CD14-positive monocyte (primary cell): ENCODE measurements at regions not wholly inside any gene's neighbourhood (a gene's known extent, or its start where the extent isn't known, plus 50 kb on each side); places are given as distances from the start of the nearest gene placed in this dataset.
A peak's percentile ranks its signal among the peaks of the same experiment; 100 is the strongest.

Experiments
- DNase-seq, 3 donors: peaks; one replicate each; pipeline ENCODE4 v3.0.0-alpha.2; 2011 to 2022
- H2AFZ ChIP-seq: 2 replicates; pipeline ENCODE4 v1.6.0; 2012; ENCODE audit warnings: mild to moderate bottlenecking, low read depth, low read length, inconsistent platforms; ENCODE audit not compliant: insufficient read depth, poor library complexity, severe bottlenecking
- H3K27ac ChIP-seq, 2 donors: 1 replicate in 1 of 2; 2 replicates in 1 of 2; pipeline ENCODE4 v1.5.1; 2012 to 2013; ENCODE audit warnings: low read length in 2 of 2, control low read depth in 1 of 2, inconsistent platforms in 1 of 2, low read depth in 1 of 2, mild to moderate bottlenecking in 1 of 2
- H3K27me3 ChIP-seq, 2 donors: one replicate each; pipeline versions ENCODE4 v1.6.0 to v1.6.1; 2011 to 2013; ENCODE audit warnings: low read length in 2 of 2; ENCODE audit not compliant: control insufficient read depth in 2 of 2, insufficient read depth in 2 of 2
- H3K36me3 ChIP-seq, 2 donors: replicated peaks in 1 of 2; 1 replicate in 1 of 2; 2 replicates in 1 of 2; pipeline versions ENCODE4 v1.5.1 to v1.6.1; 2012 to 2013; ENCODE audit warnings: low read length in 2 of 2, control low read depth in 1 of 2, inconsistent platforms in 1 of 2, mild to moderate bottlenecking in 1 of 2; ENCODE audit not compliant: insufficient read depth in 2 of 2, control insufficient read depth in 1 of 2
- H3K4me1 ChIP-seq, 2 donors: 1 replicate in 1 of 2; 2 replicates in 1 of 2; pipeline versions ENCODE4 v1.5.1 to v1.6.1; 2012 to 2013; ENCODE audit warnings: low read length in 2 of 2, control low read depth in 1 of 2, inconsistent platforms in 1 of 2, mild to moderate bottlenecking in 1 of 2, moderate library complexity in 1 of 2; ENCODE audit not compliant: insufficient read depth in 2 of 2, control insufficient read depth in 1 of 2
- H3K4me2 ChIP-seq: replicated peaks from 2 replicates; pipeline ENCODE3; 2012; ENCODE audit warnings: low read length, moderate library complexity, mild to moderate bottlenecking; ENCODE audit not compliant: poor library complexity, severe bottlenecking; ENCODE audit errors: extremely low read depth
- H3K4me3 ChIP-seq, 3 experiments: fragments of 200-600 bp in 1 of 3; sonication (generic) in 1 of 3; replicated peaks in 1 of 3; 1 replicate in 2 of 3; 2 replicates in 1 of 3; pipeline ENCODE4 v1.5.1; 2011 to 2013; ENCODE audit warnings: low read length in 3 of 3, mild to moderate bottlenecking in 3 of 3, control low read depth in 2 of 3, low read depth in 2 of 3, inconsistent platforms in 1 of 3, moderate library complexity in 1 of 3
- H3K79me2 ChIP-seq: 2 replicates; pipeline ENCODE4 v1.6.0; 2012; ENCODE audit warnings: mild to moderate bottlenecking, control low read depth, inconsistent platforms, low read length, moderate library complexity; ENCODE audit not compliant: insufficient read depth
- H3K9ac ChIP-seq: 2 replicates; pipeline ENCODE4 v1.6.0; 2017; ENCODE audit warnings: low read length, mild to moderate bottlenecking; ENCODE audit not compliant: insufficient read depth, poor library complexity, severe bottlenecking
- H3K9me3 ChIP-seq, 2 donors: replicated peaks in 1 of 2; 1 replicate in 1 of 2; 2 replicates in 1 of 2; pipeline versions ENCODE4 v1.5.1 to v1.6.1; 2012 to 2013; ENCODE audit warnings: low read length in 2 of 2, control low read depth in 1 of 2; ENCODE audit not compliant: control insufficient read depth in 1 of 2, insufficient read depth in 1 of 2
- H4K20me1 ChIP-seq: 2 replicates; pipeline ENCODE4 v1.6.0; 2012; ENCODE audit warnings: mild to moderate bottlenecking, low read length, control low read depth, moderate library complexity; ENCODE audit not compliant: insufficient read depth
- H3K27ac Mint-ChIP-seq, 7 donors: one replicate each; pipeline ENCODE4 v1.8.0; 2020; ENCODE audit warnings: mild to moderate bottlenecking in 7 of 7, mixed read lengths in 7 of 7, moderate library complexity in 6 of 7, inconsistent platforms in 2 of 7
- H3K27me3 Mint-ChIP-seq, 3 donors: one replicate each; pipeline ENCODE4 v1.8.0; 2021 to 2022; ENCODE audit warnings: low read depth in 3 of 3, mild to moderate bottlenecking in 3 of 3, mixed read lengths in 3 of 3, moderate library complexity in 3 of 3, inconsistent platforms in 1 of 3
- H3K36me3 Mint-ChIP-seq, 2 donors: one replicate each; pipeline ENCODE4 v1.8.0; 2020; ENCODE audit warnings: mixed read lengths in 2 of 2, inconsistent platforms in 1 of 2, mild to moderate bottlenecking in 1 of 2
- H3K4me1 Mint-ChIP-seq: one replicate; pipeline ENCODE4 v1.8.0; 2020; ENCODE audit warnings: mild to moderate bottlenecking, mixed read lengths
- H3K4me3 Mint-ChIP-seq, 2 donors: one replicate each; pipeline ENCODE4 v1.8.0; 2020; ENCODE audit warnings: mild to moderate bottlenecking in 2 of 2, mixed read lengths in 2 of 2, moderate library complexity in 1 of 2
- H3K9me3 Mint-ChIP-seq, 7 donors: one replicate each; pipeline ENCODE4 v1.8.0; 2020 to 2022; ENCODE audit warnings: mixed read lengths in 7 of 7, mild to moderate bottlenecking in 6 of 7, moderate library complexity in 6 of 7, inconsistent platforms in 2 of 7
- CTCF ChIP-seq: fragments of 200-600 bp; IDR thresholded peaks from one replicate; pipeline ENCODE4 v1.8.0; 2022; ENCODE audit warnings: antibody characterized with exemption, mild to moderate bottlenecking
- whole genome bisulfite sequencing: methylation state at CpG from one replicate; pipeline ENCODE4 v1.1.5; 2013; ENCODE audit warnings: missing lambda C conversion rate; ENCODE audit not compliant: insufficient coverage; 5-methylcytosine and 5-hydroxymethylcytosine counted together
- intact Hi-C, 2 donors: fragments of 100-400 bp; cut with micrococcal nuclease; formaldehyde crosslinking; loops; one replicate each; pipeline versions ENCODE4 v1.15.0 to v1.15.1; 2023

- no peaks in the 10 kb centered on the region for H4K20me1 ChIP-seq
- H3K79me2 ChIP-seq, result no peaks in the 10 kb centered on the region
- H3K4me3 ChIP-seq, result no peak overlapping the region
- no peaks in the 10 kb centered on the region for H3K4me1 ChIP-seq
- Mint-ChIP-seq H3K9me3 (peaks cover 0 to 5% (median 0%) of the 10 kb centered on the region in 7 donors), H3K4me1 (no peaks in the 10 kb centered on the region), H3K27me3 (peaks cover 0 to 5% (median 4%) of the 10 kb centered on the region in 3 donors), H3K4me3 (no peak overlapping the region), H3K36me3 (no peaks in the 10 kb centered on the region), H3K27ac (no peak overlapping the region)
- no peaks in the 10 kb centered on the region for H3K9me3 ChIP-seq
- intact Hi-C loops, result no loop called here
- H3K4me2 ChIP-seq, result no peak overlapping the region
- TF ChIP-seq CTCF, result no peak
- WGBS, result 100% methylated on average over 1 of the region's 2 CpGs
- H3K27me3 ChIP-seq, result no peaks in the 10 kb centered on the region
- no peak overlapping the region for H3K27ac ChIP-seq
- H3K36me3 ChIP-seq, result no peaks in the 10 kb centered on the region
- H2AFZ ChIP-seq, result no peak overlapping the region
- no peak for DNase-seq
- no peak overlapping the region for H3K9ac ChIP-seq
Observed at GRCh38 chr12:75774261-75775052, 257.1 kb downstream of the PHLDA1 start.

- H3K9me3 ChIP-seq, result no peaks in the 10 kb centered on the region
- no peaks in the 10 kb centered on the region for H3K79me2 ChIP-seq
- no peaks in the 10 kb centered on the region for H3K4me1 ChIP-seq
- intact Hi-C loops, result no loop called here
- peaks cover 0 to 4% (median 0%) of the 10 kb centered on the region in 7 donors for H3K9me3 Mint-ChIP-seq
- no peak overlapping the region for H2AFZ ChIP-seq
- no peaks in the 10 kb centered on the region for H4K20me1 ChIP-seq
- H3K27me3 ChIP-seq, result no peaks in the 10 kb centered on the region
- no peak for DNase-seq
- no peak overlapping the region for H3K27ac ChIP-seq
- H3K36me3 Mint-ChIP-seq, result no peaks in the 10 kb centered on the region
- H3K9ac ChIP-seq, result no peak overlapping the region
- peaks cover 0 to 5% (median 4%) of the 10 kb centered on the region in 3 donors for H3K27me3 Mint-ChIP-seq
- H3K4me2 ChIP-seq, result no peak overlapping the region
- no peaks in the 10 kb centered on the region for H3K36me3 ChIP-seq
- no peak overlapping the region for H3K4me3 ChIP-seq
- WGBS, result 86% methylated on average over 3 of the region's 6 CpGs
- peak overlapping the region in 1 of 7 donors; percentile 55 for H3K27ac Mint-ChIP-seq
- no peak overlapping the region for H3K4me3 Mint-ChIP-seq
- no peak for TF ChIP-seq CTCF
- H3K4me1 Mint-ChIP-seq, result no peaks in the 10 kb centered on the region
Observed at GRCh38 chr12:75773377-75773776, 258.2 kb downstream of the PHLDA1 start.
